WERI-Rb-1 (cell line): ENCODE measurements at regions not wholly inside any gene's neighbourhood (a gene's known extent, or its start where the extent isn't known, plus 50 kb on each side); places are given as distances from the start of the nearest gene placed in this dataset.

ENCODE experiments used
- DNase-seq: peaks from one replicate; pipeline ENCODE4 v3.0.0-alpha.2; 2020
- H3K27ac ChIP-seq: fragments of 250-450 bp; sonication (Bioruptor Pico); 2 replicates; pipeline ENCODE4 v1.5.1; 2020; ENCODE audit warnings: mild to moderate bottlenecking, moderate library complexity
- H3K27me3 ChIP-seq: fragments of 250-450 bp; sonication (Bioruptor Pico); 2 replicates; pipeline ENCODE4 v1.5.1; 2021; ENCODE audit warnings: mild to moderate bottlenecking, low read depth, moderate library complexity; ENCODE audit not compliant: insufficient read depth, severe bottlenecking
- H3K36me3 ChIP-seq: fragments of 250-450 bp; sonication (Bioruptor Pico); 2 replicates; pipeline ENCODE4 v1.5.1; 2020; ENCODE audit warnings: mild to moderate bottlenecking, moderate library complexity
- H3K4me3 ChIP-seq: 2 replicates; pipeline ENCODE4 v1.5.1; 2011; ENCODE audit warnings: low read depth, mild to moderate bottlenecking, control low read depth, low read length
- H3K9me3 ChIP-seq: fragments of 250-450 bp; sonication (Bioruptor Pico); 2 replicates; pipeline ENCODE4 v1.5.1; 2021; ENCODE audit warnings: mild to moderate bottlenecking, moderate library complexity; ENCODE audit not compliant: severe bottlenecking
- CTCF ChIP-seq: IDR thresholded peaks from 2 replicates; pipeline ENCODE4 v1.5.1; 2011; ENCODE audit warnings: low read depth, mild to moderate bottlenecking, control low read depth, inconsistent platforms, low read length

GRCh38 chr9:21565155-21565554, 83.0 kb upstream of the IFNE start:
- Histone ChIP-seq H3K9me3 (no peaks in the 10 kb centered on the region), H3K36me3 (no peaks in the 10 kb centered on the region), H3K27ac (no peak overlapping the region), H3K4me3 (no peak overlapping the region), H3K27me3 (peaks cover 46% of the 10 kb centered on the region)
- TF ChIP-seq CTCF: no peak
- no peak for DNase-seq

- Histone ChIP-seq H3K27ac (no peak overlapping the region), H3K36me3 (no peaks in the 10 kb centered on the region), H3K4me3 (no peak overlapping the region), H3K9me3 (no peaks in the 10 kb centered on the region), H3K27me3 (peaks cover 37% of the 10 kb centered on the region)
- DNase-seq: no peak
- TF ChIP-seq CTCF: no peak
Measured at GRCh38 chr9:21567926-21568325, 85.8 kb upstream of the IFNE start.

GRCh38 chr9:21568484-21568883, 86.4 kb upstream of the IFNE start:
- Histone ChIP-seq H3K27me3 (peaks cover 37% of the 10 kb centered on the region), H3K9me3 (no peaks in the 10 kb centered on the region), H3K36me3 (no peaks in the 10 kb centered on the region), H3K4me3 (no peak overlapping the region), H3K27ac (no peak overlapping the region)
- TF ChIP-seq CTCF: no peak
- DNase-seq: no peak

- H3K27me3 ChIP-seq: peaks cover 40% of the 10 kb centered on the region
- H3K27ac ChIP-seq: no peak overlapping the region
- H3K9me3 ChIP-seq: no peaks in the 10 kb centered on the region
- no peaks in the 10 kb centered on the region for H3K36me3 ChIP-seq
- DNase-seq: no peak
- no peak for TF ChIP-seq CTCF
- H3K4me3 ChIP-seq: no peak overlapping the region
Measured at GRCh38 chr9:21569721-21570120, 87.6 kb upstream of the IFNE start.

- no peak for DNase-seq
- no peak overlapping the region for H3K27ac ChIP-seq
- H3K4me3 ChIP-seq: no peak overlapping the region
- no peak for TF ChIP-seq CTCF
- no peaks in the 10 kb centered on the region for H3K36me3 ChIP-seq
- no peaks in the 10 kb centered on the region for H3K9me3 ChIP-seq
- H3K27me3 ChIP-seq: peaks cover 37% of the 10 kb centered on the region
Measured at GRCh38 chr9:21570643-21571275, 88.6 kb upstream of the IFNE start.

- H3K27ac ChIP-seq: no peak overlapping the region
Measured at GRCh38 chr9:21574261-21574660, 92.1 kb upstream of the IFNE start.

More at GRCh38 chr9:21574261-21574660, 92.1 kb upstream of the IFNE start:
- Histone ChIP-seq H3K27me3 (peaks cover 29% of the 10 kb centered on the region), H3K36me3 (no peaks in the 10 kb centered on the region), H3K9me3 (no peaks in the 10 kb centered on the region), H3K4me3 (no peak overlapping the region)
- no peak for DNase-seq
- no peak for TF ChIP-seq CTCF
